Non-pigmented ciliary epithelial cell (primary cell): ENCODE measurements at regions not wholly inside any gene's neighbourhood (a gene's known extent, or its start where the extent isn't known, plus 50 kb on each side); places are given as distances from the start of the nearest gene placed in this dataset.
"Not testable (repeated sequence)": the region's sequence is repeated elsewhere in the genome, so short reads cannot be mapped to it uniquely, and the experiment has no call there.

Experiments used
- DNase-seq: peaks from one replicate; pipeline ENCODE4 v3.0.0-alpha.2; 2010; ENCODE audit warnings: low read depth

DNA sequence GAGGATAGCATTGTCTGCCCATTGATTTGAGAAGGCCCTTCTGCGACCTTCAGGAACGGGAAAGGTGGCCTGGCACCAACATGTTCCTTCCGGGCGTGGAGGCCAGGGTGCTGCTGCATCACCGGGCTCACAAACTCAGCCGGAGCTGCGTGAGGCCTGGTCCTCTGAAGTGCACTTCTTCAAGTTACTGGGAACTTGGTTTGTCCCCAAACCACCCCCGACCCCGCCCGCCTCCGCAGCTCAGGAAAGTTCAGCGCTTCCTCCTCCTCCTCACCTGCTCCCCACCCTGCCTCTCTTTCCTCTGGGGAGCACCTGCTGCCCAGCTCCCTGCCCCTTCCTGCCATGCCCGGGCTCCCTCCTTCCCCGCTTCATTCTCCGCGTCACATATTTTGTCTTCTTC is 116.0 kb upstream of the LRPAP1 start:
- DNase-seq = no peak

DNA sequence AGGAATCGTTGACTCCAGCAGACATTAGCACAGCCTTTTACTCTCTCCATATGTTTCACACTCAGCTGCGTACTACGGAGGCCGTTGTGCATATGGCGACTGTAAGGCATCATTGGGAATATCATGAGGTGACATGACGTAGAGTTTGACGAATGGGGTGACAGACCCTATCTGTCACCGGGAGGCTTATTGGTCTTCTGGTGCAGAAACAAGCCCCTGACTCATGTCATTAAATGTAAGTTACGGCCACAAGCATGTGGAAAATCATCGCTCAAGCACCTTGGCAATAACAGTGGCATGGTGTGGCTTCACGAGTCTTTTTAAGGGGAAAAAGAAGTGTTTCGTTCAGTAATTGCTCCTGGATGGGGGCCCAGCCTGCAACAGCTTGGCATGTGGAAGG is 115.2 kb upstream of the LRPAP1 start:
- no peak for DNase-seq

DNA sequence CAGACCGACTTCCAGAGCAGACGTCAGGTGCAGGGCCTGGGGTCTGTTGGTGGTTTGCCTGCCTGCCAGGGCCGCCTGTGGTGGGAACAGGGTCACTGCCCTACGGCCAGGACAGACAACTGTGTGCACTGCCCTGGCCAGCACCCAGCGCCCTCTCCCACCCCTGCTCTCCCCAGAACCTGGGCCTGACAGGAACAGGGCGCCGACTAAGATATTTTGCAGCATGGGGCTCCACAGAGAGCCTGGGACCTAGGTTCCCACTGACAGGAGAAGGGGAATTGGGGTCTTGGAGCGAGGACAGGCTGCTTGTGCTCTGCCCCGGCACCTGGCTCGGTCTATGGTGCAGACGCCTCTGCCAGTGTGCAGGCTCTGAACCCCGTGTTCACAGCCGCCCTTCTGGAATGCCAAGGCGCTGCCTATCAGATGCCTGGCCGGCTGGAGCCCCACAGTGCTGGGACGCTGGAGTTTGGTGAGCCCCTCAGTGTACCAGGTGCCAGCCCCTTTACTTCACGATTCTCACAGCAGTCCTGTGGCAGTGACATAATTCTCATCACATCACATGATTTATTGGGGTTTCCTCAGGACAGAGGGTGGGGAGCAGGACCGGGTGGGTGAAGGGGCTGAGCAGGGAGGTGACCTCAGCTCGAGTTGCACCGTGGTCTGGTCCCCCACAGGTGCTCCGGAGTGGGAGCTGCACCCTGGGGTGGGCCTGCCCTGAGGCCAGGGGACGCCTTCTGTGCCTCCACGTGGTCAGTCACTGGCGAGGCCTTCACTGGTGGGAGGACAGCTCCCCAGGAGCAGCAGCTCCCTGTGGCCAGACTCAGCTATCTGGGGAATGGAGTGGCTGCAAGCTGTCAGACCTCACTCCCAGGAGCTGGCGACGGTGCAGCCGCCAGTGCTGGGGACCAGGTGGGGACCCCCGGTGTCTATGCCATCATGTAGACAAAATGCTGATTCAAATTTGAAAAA is 113.8 kb upstream of the LRPAP1 start:
- DNase-seq = no peak

DNA sequence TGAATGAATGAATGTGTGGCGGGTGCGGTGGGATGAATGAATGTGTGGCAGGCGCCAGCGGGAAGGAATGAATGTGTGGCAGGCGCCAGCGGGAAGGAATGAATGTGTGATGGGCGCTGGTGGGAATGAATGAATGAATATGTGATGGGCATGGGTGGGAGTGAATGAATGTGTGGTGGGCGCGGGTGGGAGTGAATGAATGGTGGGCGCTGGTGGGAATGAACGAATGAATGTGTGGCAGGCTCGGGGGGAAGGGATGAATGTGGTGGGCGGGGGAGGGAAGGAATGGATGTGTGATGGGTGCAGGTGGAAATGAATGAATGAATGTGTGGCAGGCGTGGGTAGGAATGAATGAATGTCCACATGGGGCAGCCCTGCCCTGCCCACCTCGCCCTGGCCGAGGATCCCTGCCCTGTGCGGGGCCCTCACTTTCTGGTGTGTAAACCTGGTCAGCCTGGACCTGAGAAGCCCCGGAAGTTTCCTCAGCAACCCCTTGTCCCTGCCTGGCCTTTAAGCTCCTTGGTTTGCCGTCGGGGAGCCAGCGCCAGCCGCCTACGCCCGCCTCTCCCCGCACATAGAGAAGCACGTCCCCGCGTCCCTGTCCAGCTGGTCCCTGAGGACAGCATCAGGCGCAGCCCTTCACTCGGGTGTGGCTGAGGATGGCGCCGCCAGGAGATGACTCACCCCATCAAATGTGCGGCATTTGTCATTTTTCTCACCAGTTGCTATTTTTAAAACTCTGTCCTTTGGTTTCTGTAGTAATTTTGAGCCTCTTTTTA is 112.8 kb upstream of the LRPAP1 start:
- no peak for DNase-seq

DNA sequence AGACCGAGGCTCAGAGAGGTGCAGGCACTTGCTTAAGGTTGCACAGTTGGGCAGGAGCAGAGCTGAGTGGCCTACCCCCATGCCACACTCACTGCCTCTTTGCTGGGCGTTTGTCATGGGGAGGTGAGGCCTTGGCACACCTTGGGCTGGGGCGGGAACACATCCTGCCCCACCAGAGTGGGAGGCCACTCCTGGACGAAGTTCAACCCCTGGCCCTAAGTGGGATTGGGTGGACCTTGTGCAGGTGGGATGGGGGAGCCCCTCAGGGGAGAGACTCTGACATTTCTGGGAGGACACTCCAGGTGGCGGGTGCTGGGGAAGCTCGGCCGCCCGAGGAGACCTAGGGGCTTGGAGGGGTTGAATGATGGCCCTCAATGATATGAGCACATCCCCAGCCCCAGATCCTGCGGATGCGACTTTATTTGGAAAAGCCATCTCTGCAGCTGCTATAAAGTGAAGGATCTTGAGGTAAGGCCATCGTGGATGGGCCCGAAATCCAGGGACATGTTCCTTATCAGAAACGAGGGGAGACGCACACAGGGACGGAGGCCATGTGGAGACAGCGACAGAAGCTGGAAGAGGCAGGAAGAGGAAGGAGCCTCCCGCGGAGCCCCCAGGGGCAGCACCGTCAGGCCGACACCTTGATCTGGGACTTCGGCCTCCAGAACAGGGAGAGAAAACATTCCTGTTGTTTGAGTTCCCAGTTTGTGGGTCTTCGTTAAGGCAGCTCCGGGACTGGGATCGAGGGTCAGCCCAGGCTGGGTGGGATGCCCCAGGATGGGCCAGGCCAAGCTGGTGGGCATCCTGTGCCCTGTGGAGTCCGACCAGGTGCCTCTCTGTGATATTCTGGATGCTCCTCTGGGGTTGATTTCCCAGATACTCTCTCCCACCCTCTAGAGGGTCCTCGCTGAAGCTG is 111.6 kb upstream of the LRPAP1 start:
- no peak for DNase-seq

DNA sequence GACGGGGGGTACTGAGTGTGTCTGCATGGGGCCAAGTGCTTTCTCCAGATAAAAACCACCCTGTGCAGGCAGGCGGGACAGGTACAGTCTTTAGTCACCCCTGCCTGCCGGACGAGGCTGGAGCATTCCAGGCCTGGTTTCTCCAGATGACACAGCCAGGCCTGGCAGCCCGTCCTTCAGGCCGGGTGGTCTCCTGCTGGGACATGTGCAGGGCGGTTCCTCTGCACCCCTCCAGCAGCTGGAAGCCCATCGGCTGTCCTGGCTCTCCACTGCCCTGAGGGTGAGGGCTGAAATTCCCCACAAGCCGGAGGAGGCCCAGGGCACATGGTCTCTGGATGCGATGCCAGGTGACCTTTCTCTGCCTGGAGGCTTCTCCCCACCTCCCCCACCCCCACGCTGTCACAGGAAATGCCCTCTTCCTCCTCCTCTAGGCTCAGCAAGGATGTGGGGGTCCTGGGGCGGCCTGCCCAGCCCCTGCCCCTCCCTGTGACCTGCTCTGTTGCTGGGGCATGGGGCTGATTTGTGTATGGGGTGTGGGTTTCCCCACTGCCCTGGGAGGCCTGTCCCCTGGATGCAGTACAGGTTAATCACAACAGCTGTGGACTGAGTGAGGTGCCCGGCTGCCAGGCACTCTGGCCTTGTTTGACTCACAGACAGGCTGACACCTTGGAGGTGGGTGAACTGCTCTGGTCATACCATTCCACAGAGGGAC is 110.7 kb upstream of the LRPAP1 start:
- no peak for DNase-seq

DNA sequence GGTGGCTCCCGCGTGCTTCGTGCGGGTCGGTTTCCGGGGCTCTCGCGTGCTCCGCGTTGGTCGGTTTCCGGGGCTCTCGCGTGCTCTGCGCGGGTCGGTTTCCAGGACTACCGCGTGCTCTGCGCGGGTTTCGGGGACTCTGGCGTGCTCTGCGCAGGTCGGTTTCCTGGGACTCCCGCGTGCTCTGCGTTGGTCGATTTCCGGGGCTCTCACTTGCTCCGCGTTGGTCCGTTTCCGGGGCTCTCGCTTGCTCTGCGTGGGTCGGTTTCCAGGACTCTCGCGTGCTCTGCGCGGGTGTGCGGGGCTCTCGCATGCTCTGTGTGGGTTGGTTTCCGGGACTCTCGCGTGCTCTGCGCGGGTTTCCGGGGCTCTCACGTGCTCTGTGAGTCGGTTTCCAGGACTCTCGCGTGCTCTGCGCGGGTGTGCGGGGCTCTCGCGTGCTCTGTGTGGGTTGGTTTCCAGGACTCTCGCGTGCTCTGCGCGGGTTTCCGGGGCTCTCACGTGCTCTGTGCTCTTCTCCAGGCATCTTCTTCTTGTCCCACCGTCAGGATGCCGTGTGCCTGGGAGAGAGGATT is 109.9 kb upstream of the LRPAP1 start:
- DNase-seq = no peak

DNA sequence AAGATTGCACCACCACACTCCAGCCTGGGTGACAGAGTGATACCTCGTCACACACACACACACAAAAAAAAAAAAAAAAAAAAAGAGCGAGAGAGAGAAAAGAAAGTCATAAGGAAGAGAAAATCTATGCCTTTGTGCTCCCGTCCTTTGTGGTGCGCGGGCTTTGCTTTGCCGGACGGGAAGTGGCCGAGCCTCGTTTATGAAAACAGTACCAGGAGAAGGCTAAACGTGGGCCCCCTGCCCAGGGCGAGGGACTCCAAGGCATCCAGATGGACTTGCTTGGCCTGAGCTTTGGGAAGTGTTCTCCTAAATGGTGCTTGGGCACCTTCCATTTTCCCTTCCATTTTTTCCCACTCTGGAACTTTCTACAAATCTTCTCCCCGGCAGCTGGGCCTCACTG is 109.3 kb upstream of the LRPAP1 start:
- DNase-seq = no peak

DNA sequence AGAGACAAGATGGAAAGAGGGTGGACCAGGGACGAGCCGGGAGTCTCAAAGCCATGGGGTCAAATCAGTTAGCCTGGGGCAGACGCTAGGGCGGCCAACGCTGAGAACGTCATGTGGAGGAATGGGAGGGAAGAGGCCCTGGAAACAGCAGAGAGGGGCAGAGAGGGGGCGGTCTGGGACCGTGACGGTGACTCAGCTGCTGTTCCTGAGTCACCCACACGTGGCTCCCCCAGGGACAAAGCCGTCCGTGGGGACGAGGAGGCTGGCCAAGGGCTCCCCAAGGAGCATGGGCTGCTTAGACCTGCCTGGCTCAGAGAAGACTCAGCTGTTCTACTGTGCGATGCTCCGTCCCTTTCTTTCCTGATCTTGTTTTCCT is 108.4 kb upstream of the LRPAP1 start:
- DNase-seq = no peak

DNA sequence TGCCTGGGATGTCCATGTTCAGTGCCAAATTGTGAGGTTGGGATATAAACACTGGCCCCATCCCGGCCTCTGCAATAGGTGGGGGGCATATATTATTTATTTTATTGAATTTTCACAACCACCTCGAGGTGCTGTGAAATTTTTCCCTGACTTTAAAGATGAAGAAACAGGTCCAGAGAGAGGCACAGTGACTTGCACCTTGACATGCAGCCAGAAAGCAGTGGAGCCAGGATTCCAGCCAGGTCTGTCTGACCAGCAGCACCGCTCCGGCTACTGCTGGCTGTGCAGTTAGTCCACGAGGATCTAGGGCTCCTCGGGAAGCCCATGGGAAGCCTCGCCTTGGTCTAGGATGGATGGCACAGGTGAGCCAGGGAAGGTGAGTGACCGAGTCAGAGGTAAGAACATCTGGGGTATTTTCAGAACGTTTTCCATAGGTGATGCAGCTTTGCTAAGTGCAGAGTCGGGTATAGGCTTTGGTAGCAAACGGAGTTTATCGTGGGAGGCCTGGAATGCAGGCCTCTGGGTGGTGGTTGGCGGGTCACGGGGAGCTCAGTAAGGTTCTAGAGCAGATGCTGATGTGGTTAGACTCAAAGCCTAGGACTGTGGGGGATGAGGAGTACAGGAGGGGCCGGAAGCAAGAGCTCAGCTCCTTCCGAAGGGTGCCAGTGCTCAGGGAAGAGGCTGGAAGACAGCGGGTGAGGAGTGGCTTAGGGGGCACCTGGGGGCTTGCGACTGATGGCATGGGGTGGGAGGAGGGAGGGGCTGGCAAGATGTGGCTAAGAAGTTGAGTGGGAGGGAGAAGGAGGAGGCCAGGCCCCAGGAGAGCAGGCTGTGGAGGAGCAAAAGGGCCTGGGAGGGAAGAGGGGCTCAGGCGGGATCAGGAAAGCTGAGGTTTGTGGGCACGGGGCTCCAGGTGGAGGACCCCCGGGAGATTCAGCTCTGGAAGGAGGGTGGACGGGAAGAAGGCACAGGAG is 107.7 kb upstream of the LRPAP1 start:
- DNase-seq = no peak

DNA sequence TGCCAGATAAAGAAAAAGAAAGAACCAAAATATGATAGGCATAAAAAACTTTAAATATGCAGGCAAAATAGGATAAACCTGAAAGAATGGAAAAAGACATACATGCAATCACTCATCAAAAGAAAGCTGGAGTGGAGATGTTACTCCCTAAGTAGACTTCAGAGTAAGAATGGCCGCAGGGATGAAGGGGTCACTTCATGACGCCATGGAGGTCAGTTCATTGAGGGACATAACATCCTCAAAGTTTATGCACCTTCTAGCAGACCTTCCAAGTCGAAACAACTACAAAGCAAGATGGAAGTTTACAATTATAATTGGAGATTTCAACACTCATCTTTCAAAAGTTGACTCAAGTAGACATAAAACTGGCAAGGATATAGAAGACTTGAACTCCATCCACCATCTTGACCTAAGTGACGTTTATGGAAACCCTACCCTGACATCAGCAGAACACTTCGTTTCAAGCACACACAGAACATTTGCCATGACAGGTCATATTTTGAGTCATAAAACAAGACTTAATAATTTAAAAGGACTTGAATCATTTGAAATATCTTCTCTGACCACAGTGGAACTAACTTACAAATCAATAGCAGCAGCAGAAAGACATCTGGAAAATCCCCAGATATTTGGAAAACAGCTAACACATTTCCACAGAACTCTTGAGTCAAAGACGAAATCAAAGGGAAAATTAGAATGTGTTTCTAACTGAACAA is 106.0 kb upstream of the LRPAP1 start:
- DNase-seq = no peak

DNA sequence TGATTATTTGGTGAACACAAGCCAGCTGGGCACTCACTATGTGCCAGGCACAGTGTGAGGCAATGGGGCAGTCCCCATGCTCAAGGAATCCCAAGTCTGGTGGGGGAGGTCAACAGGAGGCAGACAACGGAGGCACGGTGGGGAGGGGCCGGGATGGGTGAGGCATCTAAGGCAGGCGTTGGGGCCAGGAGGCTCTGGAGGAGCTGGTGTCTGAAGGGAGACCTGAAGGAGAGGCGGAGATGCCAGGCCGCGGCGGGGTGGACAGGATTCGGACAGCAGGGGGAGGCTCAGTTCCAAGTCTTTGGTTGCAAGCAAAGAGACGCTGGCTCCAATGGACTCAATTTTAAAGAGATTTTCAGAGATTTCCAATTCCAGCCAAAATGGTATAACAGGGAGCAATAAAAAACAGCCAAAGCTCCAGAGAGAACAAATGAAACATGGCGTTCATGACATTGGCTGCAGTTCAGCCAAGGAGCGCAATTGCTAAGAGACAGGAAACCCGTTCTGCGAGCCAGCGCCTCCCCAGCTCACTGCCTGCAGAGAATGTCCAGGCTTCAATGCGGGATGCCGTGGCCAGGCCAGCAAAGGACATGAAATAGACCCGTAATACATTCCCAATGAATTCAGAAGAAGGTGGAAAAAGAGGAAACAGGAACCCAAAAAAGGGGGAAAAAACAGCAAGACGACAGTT is 105.2 kb upstream of the LRPAP1 start:
- no peak for DNase-seq

DNA sequence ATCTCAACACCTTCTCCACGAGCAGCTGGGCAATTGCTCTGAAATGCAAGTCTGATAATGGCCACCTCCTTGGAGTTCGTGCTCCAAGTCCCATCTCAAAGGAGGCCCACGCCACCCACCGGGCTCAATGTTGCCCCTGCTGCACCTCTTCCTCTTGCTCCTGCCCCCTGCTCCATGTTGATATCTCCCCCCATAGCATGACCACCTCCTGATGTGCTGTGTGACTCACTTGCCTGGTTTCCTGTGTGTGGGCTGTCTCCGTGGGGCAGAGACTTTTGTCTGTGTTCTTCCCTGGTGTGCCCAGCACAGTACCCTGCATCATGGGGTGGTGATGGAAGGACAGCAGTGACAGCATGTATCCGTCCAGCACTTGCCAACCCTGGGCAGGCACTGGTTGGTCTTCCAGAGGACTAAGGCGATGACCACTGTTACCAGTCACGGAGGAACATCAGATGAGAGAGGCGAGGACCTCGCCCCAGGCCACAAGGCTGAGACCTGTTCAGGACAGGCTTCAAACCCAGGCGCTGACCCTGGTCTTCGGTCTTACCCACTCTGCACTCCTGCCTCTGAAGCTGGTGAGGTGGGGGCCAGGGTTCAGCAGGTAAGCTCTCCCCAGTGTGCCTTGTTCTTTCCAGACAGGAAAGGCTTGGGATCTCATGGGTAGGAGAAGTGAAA is 104.6 kb upstream of the LRPAP1 start:
- DNase-seq = no peak

DNA sequence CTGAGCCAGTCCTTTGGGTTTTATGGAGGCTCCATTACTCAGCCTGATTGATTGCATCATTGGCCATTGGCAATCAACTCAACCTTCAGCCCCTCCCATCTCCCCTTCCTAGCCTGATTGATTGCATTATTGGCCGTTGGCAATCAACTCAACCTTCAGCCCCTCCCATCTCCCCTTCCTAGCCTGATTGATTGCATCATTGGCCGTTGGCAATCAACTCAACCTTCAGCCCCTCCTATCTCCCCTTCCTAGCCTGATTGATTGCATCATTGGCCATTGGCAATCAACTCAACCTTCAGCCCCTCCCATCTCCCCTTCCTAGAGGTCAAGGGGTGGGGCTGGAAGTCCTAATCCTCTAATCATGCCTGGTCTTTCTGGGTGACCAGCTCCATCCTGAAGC is 103.8 kb upstream of the LRPAP1 start:
- not testable (repeated sequence) for DNase-seq

DNA sequence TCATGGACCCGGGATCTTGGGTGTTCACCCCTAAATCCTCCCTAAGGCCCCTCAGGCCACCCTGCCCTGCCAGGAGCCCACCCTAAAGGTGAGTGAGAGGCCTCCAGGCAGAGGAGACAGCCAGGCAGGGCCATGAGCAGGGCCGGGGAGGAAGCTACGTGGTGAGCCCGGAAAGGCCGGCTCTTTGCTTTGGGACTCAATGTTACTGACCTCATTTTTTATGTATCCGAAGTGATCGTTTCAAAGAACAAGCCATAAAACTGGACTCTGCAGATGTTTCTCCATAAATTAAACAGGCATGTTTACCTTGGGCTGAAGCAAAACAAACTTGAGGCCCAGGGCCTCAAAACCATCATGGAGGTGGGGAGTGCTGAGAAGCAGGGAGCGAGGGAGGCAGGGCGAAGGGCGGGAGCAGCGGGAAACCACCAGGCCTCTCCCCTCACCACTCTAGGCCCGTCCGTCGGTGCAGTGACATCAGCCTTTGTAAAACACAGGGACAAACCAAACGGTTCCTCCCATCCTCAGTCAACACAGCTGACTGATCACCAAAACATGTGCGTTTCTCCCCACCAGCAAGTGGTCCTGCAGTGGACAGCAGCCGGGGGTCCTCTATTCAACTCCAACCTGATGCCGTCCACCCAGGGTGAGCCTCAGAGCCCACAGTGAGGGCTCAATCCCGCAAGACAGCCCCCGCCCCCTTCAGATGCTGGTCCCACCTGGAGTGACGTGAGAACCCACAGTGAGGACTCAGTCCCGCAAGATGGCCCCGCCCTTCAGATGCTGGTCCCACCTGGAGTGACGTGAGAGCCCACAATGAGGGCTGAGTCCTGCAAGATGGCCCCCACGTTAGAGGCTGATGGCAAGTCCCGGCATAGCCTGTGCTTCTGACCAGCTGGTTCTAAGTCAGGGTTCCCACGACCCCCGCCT is 102.9 kb upstream of the LRPAP1 start:
- no peak for DNase-seq

DNA sequence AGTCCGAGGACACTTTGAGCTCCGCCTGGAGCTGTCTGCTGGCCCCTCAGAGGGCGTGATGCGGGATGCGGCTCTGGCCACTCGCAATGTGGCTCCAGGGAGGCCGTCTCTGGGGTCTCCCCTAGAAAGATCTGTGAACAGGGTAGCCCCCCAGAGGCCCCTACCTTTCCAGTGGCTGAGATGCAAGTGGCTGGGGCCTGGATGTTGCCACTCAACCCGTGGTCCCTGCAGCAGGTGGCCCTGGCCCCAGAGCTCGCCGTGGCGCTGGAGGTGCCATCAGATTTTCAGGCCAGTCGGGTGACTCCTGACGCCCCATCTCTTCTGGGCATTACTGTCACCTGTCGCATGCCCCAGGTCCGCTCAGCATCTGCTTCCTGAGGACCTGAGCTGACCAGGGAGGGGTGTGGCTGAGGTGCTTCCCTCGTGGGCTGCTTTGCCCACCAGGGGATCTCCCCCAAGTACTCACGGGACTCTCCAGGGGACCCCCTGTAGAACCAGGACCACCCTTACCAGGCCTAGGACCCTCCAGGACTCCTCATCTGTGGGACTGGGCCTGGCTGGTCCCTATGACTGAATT is 102.1 kb upstream of the LRPAP1 start:
- no peak for DNase-seq

DNA sequence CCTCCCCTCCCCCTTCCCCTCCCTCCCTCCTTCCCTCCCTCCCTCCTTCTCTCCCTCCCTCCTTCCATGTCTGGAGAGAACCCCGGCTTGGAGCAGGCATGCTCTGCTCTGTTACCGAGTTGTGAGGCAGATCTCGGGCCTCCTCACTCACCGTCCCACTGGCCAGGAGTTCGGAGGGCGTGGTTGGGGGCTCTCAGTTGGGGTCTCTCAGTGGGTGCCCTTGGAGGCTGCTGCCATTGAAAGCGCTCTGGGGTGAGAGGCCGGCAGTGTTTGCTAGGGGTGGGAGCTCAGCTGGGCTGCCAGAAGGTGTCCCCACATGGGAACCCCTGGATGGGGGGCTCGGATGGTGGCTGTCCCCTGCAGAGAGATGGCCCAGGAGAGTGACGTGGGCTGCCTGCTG is 101.1 kb upstream of the LRPAP1 start:
- DNase-seq = not testable (repeated sequence)
